ENCODE measurements at regions not wholly inside any gene's neighbourhood (a gene's known extent, or its start where the extent isn't known, plus 50 kb on each side); places are given as distances from the start of the nearest gene placed in this dataset.

DNA sequence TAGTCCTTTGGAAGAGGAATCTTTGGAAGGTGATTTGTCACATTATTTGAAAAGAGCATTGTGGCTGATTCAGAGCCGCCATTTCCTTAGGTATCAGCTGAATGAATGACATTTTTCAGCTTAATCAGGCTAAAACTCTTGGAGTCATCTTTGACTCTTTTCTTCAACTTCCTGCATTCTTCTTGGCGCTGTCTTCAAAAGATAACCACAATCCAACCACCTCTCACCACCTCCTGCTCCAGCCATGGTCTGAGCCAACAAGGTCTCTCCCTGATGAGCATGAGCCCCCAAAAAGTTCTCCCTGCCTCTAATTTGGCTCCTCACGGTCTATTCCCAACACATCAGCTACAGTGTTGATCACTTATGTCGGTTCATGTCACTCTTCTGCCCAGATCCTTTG lies 297.6 kb upstream of the RUNX1 start:
- Mint-ChIP-seq H3K36me3 (ENCODE audit: low read depth) (no peaks in the 10 kb centered on the region), H3K4me1 (peaks cover 4% of the 10 kb centered on the region), H3K27me3 (ENCODE audit: low read depth) (peaks cover 3% of the 10 kb centered on the region), H3K27ac (ENCODE audit: unreplicated experiment) (no peak overlapping the region), H3K4me3 (no peak overlapping the region), H3K9me3 (no peaks in the 10 kb centered on the region)
- TF ChIP-seq, protein P1, sequence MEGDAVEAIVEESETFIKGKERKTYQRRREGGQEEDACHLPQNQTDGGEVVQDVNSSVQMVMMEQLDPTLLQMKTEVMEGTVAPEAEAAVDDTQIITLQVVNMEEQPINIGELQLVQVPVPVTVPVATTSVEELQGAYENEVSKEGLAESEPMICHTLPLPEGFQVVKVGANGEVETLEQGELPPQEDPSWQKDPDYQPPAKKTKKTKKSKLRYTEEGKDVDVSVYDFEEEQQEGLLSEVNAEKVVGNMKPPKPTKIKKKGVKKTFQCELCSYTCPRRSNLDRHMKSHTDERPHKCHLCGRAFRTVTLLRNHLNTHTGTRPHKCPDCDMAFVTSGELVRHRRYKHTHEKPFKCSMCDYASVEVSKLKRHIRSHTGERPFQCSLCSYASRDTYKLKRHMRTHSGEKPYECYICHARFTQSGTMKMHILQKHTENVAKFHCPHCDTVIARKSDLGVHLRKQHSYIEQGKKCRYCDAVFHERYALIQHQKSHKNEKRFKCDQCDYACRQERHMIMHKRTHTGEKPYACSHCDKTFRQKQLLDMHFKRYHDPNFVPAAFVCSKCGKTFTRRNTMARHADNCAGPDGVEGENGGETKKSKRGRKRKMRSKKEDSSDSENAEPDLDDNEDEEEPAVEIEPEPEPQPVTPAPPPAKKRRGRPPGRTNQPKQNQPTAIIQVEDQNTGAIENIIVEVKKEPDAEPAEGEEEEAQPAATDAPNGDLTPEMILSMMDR (conservative IDR thresholded peaks at IDR 0.05): no peak
- DNase-seq (ENCODE audit: low read depth, low spot score): no peak

DNA sequence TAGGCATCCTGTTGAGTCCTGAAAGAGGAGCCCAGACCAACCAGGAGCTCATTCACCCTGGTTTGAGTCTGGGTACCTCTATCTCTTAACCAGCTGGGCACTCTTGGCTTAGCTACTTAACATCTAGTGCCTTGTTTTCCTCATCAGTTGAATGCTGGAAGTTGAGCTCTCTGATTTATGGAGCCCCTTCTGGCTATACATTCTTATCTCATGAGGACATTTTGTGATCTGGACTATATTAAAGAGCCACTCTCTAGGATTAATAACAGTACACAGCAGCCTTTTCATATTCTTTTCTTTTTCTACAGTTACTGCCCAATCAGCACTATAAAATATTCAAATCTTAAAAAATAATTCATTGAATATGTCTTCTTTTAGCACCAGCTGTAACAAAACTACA lies 296.9 kb upstream of the RUNX1 start:
- DNase-seq (ENCODE audit: low read depth, low spot score): no peak
- Mint-ChIP-seq H3K4me1 (no peaks in the 10 kb centered on the region), H3K4me3 (no peak overlapping the region), H3K36me3 (ENCODE audit: low read depth) (no peaks in the 10 kb centered on the region), H3K27me3 (ENCODE audit: low read depth) (peaks cover 3% of the 10 kb centered on the region), H3K27ac (ENCODE audit: unreplicated experiment) (no peak overlapping the region), H3K9me3 (no peaks in the 10 kb centered on the region)
- TF ChIP-seq, protein P1 (conservative IDR thresholded peaks at IDR 0.05): no peak

DNA sequence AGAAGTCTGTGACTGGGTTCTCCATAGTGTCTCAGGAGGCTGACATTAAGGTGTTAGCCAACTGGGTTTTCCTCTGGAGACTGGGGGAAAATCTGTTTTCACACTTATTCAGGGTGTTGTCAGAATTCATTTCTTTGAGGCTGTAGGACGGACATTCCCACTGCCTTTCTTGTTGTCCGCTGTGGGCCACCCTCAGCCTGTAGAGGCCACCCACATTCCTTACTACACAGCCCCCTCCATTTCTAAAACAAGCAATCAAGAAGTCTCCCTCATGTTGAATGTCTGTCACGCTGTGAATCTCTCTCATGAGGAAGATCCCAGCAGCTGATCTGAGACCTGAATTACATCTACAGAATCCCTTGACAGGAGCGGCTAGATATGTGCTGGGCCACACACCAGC lies 295.5 kb upstream of the RUNX1 start:
- peaks cover 3% of the 10 kb centered on the region for H3K27me3 Mint-ChIP-seq (ENCODE audit: low read depth)
- TF ChIP-seq, protein P1 (conservative IDR thresholded peaks at IDR 0.05): no peak
- DNase-seq (ENCODE audit: low read depth, low spot score): no peak
- H3K4me1 Mint-ChIP-seq: no peaks in the 10 kb centered on the region
- no peak overlapping the region for H3K27ac Mint-ChIP-seq (ENCODE audit: unreplicated experiment)
- no peaks in the 10 kb centered on the region for H3K9me3 Mint-ChIP-seq
- H3K4me3 Mint-ChIP-seq: no peak overlapping the region
- H3K36me3 Mint-ChIP-seq (ENCODE audit: low read depth): no peaks in the 10 kb centered on the region

DNA sequence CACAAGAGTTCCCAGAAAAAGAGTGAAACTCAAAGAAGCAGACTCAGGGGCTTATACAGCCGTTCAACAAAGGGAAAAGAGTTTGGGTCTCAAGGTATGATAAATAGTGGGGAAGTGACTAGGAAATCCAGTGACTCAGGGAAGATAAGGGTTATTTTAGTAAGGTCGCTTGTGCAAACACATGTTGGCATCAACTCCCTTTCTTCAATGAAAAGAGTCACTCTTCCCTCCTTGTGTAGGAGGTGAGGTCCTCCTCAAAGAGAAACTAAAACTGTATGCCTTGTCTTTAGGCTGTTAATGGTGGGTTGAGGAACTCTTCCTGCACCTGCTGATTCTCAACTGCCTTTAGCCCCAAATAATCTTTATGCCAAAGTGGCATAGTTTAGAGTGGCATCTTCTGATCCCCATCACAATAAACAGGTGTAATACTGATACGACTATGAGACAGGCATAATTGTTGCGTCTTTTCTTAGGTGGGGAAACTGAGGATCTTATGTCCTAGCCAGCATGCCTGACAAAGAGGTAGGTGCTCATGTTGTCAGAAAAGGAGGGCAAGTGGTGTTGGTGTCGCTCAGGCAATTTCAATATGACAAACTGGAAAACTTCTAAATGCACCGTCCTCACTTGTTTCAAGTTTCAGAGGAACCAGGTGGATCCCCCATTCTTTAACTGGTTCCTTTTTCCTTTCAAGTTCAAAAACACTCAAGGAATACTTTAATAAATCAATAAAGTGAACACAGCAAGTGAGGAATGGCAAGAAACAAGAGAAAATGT lies 294.1 kb upstream of the RUNX1 start:
- Mint-ChIP-seq H3K36me3 (ENCODE audit: low read depth) (no peaks in the 10 kb centered on the region), H3K27ac (ENCODE audit: unreplicated experiment) (no peak overlapping the region), H3K4me1 (no peaks in the 10 kb centered on the region), H3K4me3 (no peak overlapping the region), H3K27me3 (ENCODE audit: low read depth) (peaks cover 3% of the 10 kb centered on the region), H3K9me3 (peaks cover 3% of the 10 kb centered on the region)
- TF ChIP-seq, protein P1 (conservative IDR thresholded peaks at IDR 0.05): no peak
- no peak for DNase-seq (ENCODE audit: low read depth, low spot score)

DNA sequence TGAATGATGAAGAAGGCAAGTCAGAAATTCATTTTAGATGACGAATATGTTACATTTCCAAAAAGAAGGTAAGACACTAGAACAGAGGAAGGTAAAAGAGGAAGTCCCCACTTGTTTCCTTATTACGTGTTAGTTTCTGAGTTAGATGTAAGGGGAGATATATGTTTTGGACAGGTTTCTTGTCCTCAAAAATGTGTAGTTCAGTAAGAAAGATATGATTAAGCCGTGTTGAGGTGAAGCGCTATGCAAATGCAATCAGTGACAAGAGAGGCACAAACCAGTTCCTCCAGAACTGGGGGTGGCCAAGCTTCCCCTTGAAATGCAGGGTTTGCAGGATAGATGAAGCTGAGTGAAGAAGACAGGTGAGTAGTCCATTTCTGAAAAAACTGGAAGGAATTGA lies 293.3 kb upstream of the RUNX1 start:
- Mint-ChIP-seq H3K4me1 (no peaks in the 10 kb centered on the region), H3K27me3 (ENCODE audit: low read depth) (peaks cover 3% of the 10 kb centered on the region), H3K36me3 (ENCODE audit: low read depth) (no peaks in the 10 kb centered on the region), H3K9me3 (peaks cover 6% of the 10 kb centered on the region), H3K4me3 (no peak overlapping the region), H3K27ac (ENCODE audit: unreplicated experiment) (no peak overlapping the region)
- DNase-seq (ENCODE audit: low read depth, low spot score): no peak
- TF ChIP-seq, protein P1 (conservative IDR thresholded peaks at IDR 0.05): no peak
